Omental fat pad (tissue), 3 donors: ENCODE measurements at regions not wholly inside any gene's neighbourhood (a gene's known extent, or its start where the extent isn't known, plus 50 kb on each side); places are given as distances from the start of the nearest gene placed in this dataset.
A peak's percentile ranks its signal among the peaks of the same experiment; 100 is the strongest.

Source experiments
- ATAC-seq: fragments of 150-250 bp; one replicate; pipeline ENCODE4 v1.9.1; 2016; ENCODE audit warnings: mild to moderate bottlenecking, moderate library complexity; ENCODE audit not compliant: low FRiP score
- DNase-seq: peaks from one replicate; pipeline ENCODE4 v3.0.0-alpha.2; 2019; ENCODE audit warnings: low spot score
- TF ChIP-seq, protein P1 (sequence below), 3 donors: fragments of 450-650 bp; IDR thresholded peaks; one replicate each; pipeline ENCODE4 v1.5.1; 2016 to 2017; ENCODE audit warnings: antibody characterized with exemption in 3 of 3, mild to moderate bottlenecking in 3 of 3, moderate library complexity in 2 of 3

DNA sequence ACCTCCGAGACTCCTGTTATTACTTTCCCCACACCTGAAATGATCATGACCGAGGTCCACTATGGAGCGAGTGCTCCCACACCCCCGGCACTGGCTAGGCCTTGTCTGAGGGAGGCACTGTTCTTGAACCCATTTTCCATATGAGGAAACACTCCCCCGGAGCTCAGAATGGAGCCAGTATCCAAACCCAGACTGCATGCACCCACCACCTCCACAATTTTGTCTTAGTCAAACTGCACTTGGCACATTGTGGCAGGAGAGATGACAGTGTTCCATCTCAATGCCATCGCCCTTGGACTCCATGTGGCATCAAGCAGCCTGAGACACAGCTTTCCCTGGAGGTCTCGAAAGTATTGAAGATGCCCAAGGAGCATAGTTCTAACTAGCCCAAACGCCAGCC, 154.1 kb downstream of the NUP210 start:
- ATAC-seq: no peak
- DNase-seq: no peak
- TF ChIP-seq, protein P1, sequence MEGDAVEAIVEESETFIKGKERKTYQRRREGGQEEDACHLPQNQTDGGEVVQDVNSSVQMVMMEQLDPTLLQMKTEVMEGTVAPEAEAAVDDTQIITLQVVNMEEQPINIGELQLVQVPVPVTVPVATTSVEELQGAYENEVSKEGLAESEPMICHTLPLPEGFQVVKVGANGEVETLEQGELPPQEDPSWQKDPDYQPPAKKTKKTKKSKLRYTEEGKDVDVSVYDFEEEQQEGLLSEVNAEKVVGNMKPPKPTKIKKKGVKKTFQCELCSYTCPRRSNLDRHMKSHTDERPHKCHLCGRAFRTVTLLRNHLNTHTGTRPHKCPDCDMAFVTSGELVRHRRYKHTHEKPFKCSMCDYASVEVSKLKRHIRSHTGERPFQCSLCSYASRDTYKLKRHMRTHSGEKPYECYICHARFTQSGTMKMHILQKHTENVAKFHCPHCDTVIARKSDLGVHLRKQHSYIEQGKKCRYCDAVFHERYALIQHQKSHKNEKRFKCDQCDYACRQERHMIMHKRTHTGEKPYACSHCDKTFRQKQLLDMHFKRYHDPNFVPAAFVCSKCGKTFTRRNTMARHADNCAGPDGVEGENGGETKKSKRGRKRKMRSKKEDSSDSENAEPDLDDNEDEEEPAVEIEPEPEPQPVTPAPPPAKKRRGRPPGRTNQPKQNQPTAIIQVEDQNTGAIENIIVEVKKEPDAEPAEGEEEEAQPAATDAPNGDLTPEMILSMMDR (IDR thresholded peaks at IDR 0.05): no peak

GRCh38 chr3:13265507-13265906, 154.6 kb downstream of the NUP210 start:
- TF ChIP-seq, protein P1 (IDR thresholded peaks at IDR 0.05): no peak
- no peak for DNase-seq

DNA sequence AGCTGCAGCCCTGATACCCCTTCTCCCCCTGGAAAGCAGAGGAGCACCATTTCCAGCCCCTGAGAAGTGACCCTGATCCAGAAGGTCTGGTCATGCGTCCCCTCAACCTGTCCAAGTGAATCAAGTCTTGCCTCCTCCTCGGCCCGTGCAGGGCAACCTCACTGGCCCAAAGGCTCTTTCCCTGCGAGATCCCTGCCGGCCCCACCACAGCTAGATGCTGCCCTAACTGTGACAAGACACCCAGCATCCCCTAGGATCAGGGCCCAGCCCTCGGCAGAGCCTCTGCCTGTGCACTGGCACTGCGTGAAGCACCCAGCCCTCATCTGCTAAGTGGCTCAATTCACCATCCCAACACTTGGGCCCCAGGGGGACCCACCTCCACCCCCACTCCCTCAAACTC, 155.1 kb downstream of the NUP210 start:
- no peak for DNase-seq
- TF ChIP-seq, protein P1 (IDR thresholded peaks at IDR 0.05): no peak
- ATAC-seq: no peak

More at GRCh38 chr3:13265507-13265906, 154.6 kb downstream of the NUP210 start:
- no peak for ATAC-seq

DNA sequence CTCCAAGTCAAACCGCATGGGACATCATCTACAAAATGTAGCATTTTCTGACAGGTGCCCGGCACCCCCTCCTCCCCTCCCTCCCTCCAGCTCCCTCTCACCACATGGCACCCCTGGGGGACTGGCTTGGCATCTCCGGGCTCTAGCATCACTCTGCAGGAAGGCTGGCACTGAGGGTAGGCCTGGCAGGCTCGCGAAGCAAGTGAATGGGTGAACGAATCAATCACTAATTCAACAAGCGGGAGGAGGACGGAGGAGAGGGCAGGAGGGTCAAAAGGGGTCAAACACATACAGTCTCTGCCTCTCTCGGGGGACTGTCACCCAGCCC, 155.7 kb downstream of the NUP210 start:
- no peak for DNase-seq
- no peak for ATAC-seq
- TF ChIP-seq, protein P1 (IDR thresholded peaks at IDR 0.05): no peak

GRCh38 chr3:13263770-13264467, 156.2 kb downstream of the NUP210 start:
- TF ChIP-seq, protein P1 (IDR thresholded peaks at IDR 0.05): no peak
- no peak for ATAC-seq
- DNase-seq: no peak

- ATAC-seq (peak; percentile 16), DNase-seq (no peak)
- TF ChIP-seq, protein P1 (IDR thresholded peaks at IDR 0.05): no peak
Measured at GRCh38 chr3:13262493-13263211, 157.5 kb downstream of the NUP210 start.

GRCh38 chr3:13261892-13262291, 158.2 kb downstream of the NUP210 start:
- ATAC-seq (no peak), DNase-seq (no peak)
- TF ChIP-seq, protein P1 (IDR thresholded peaks at IDR 0.05): no peak
